ENCODE measurements at regions not wholly inside any gene's neighbourhood (a gene's known extent, or its start where the extent isn't known, plus 50 kb on each side); places are given as distances from the start of the nearest gene placed in this dataset.

DNA sequence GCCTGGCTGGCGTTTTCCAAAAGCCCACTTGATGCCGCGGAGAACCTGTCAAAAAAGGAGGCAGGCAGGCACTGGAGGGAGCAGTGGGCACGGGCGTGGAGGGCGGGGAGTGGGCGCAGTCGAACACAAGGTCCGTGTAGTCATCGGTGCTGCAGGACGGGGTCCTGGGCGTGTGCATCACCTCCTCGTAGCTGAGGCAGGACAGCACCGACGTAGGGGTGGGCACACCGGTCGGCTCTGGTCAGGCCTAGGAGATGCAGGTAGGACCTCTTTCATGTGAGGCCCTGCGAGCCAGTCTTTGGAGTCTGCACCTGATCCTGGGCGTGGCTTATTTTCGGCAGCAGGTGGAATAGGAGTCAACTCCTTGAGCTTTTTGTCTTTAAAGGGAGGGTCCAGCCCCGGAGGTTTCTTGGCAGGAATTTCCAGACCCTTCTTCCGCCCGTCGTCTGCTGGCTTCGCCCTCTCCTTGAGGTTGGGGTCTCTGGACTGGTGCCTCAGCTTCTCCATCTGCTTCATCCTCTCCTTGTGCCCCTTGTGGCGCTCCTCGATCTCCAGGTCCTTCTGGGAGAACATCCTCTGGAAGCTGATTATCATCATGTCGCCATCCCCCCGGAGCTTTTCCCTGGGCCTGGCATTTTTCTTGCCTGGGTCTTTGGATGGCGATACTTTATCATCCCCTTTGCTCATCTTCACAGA is 892.5 kb upstream of the LRRTM1 start:
- DNase-seq (ENCODE audit: low spot score): no peak

DNA sequence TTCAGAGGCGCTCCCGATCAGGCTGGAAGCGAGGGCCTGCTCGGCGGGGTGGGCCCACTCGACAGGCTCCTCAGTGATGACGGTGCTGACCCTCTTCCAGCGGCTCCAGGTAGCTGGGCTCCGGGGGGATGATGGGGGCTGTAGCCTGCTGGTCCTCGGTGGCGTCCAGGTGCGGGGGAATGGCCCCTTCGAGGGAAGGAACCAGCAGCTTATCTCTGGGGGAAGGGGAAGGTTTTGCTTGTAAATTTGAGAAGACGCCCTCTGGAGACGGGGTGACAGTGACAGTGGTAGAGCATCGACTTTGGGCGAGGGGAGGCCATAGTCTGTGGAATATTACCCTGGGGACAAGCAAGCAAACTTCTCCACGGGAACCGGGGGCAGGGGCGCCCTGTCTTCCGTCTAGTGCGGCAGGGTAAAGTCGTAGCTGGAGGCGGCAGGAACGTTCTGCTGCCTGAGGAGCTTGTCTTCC is 891.9 kb upstream of the LRRTM1 start:
- no peak for DNase-seq (ENCODE audit: low spot score)

DNA sequence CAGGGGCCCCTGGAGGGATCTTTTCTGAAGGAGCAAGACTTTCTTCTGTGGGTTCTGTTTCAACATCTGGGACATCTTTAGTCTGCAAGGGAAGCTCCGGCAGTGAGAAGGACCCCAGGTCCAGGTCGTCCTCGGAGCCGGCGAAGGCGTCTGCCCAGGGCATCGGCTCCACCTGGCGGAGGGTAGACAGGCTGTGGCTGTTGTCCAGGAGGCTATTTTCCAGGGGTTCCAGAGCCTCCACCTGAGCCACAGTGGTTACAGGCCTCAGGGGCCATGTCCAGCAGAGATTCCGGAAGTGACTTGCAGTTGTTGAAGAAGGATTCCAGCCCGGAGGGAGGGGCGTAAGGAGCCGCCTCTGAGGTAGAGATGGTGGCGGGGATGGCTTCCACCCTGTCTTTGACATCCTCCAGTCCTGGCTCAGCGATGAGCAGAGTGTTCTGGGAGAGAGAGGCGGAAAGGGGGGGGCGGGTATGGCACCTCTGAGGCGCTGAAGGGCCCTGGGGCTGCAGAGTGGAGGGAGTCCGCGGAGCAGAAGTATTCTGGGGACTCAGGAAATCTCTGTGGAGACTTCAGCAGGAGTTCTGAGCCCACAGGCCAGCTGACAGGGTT is 891.3 kb upstream of the LRRTM1 start:
- no peak for DNase-seq (ENCODE audit: low spot score)

DNA sequence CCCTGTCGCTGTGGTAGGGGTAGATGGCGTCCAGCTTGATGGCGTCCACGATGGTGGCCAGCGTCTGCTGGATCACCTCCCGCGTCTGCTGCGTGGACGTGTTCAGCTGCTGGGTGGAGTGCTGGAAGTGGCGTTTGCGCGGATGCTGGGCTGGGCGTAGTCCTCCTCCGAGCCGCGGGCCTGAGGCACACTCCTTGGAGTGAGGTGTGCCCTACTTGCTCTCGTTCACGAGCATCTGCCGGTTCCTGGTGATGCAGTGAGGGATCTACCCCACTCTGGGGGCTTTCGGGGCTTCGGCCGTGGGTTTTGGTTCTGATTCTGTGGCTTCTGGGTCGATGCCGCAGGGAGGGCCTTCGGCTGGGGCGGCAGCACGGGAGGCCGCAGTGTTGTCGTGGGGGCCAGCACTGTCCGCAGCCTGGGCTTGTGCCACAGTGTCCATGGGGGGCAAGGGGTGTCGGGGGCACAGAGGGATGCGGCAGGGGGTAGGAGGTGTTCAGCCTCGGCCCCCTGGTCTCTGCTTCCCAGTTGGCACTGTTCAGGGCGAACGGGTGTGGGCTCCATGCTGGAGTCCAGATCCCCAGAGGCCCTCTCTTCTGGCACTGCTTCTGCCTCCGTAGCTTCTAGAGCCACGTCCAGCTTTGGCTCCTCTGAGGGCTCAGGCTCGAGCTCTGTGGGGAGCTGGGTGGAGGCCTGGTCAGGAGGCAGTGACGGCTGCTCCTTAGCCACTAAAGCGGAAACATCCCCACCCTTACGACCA is 890.6 kb upstream of the LRRTM1 start:
- DNase-seq (ENCODE audit: low spot score): no peak

DNA sequence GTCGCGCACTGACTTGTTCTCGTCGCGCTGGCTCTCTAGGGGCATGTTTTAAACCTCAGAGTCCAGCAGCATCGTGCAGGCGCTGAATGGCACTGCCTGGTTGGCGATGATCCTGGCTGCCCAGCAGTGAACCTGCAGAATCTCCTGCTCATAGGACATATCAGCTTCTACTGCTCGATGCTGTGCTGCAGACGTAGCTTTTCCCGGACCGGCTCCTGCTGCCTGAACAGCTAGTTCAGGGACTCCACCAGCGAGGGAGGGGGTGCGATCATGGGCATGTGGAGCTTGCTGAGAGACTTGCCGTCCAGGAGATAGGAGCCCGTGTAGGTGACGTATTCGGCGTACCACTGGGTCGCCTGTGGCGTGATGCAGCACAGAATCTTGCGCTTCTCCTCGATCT is 890.0 kb upstream of the LRRTM1 start:
- DNase-seq (ENCODE audit: low spot score): no peak

DNA sequence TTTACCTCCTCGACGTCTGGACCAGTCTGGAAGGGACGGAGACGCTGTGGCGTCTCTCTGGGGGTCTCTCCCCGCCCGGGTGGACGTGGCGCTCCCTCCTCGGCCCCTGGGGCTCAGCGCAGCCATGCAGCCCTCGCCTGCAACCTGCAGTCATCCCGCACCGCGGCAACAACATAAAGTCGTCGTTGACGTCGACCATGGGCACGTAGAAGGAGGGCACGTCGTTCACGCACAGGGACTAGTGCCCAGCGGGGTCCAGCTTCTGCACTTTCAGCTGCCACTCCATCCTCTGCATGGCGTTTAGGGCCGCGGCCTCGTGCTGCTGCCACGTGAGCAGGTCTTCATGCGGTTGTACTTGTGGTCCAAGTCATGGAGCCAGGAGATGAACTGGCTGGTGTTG is 889.6 kb upstream of the LRRTM1 start:
- no peak for DNase-seq (ENCODE audit: low spot score)

DNA sequence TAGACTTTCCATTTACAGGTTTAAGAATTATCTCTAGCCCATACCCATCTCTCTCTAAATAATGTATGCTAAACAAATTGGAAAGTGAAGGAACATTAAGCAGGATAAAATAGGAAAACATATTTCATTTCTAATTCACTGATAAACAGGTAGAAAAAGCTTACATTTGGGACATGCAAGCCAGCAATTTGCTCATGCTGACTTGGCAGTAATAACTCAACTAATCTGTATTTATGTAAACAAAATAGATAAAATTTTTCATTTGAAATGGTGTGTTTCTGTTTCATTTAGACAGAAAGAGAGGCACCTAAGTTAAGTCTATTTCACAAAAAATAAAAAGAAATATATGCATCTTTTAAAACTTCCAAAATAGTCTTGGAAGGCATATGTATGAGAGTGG is 877.3 kb upstream of the LRRTM1 start:
- no peak for DNase-seq (ENCODE audit: low spot score)

DNA sequence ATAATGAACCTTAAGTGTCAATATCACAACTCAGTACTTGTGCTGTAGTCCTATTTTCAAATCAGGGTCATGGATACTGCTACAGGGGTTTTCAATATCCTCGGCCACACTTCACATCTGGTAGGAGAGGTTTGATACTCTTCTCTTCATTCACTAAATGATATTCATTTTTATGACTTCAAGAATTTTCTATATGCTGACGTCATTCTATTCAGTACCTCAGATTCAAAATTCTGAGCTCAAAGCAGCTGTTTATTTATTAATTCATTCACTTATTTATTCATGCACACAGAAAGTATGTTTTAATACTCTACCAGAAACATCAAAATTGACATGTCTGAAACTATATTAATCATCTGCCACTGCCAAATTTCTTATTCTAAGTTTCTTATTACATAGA is 866.9 kb upstream of the LRRTM1 start:
- no peak for DNase-seq (ENCODE audit: low spot score)

DNA sequence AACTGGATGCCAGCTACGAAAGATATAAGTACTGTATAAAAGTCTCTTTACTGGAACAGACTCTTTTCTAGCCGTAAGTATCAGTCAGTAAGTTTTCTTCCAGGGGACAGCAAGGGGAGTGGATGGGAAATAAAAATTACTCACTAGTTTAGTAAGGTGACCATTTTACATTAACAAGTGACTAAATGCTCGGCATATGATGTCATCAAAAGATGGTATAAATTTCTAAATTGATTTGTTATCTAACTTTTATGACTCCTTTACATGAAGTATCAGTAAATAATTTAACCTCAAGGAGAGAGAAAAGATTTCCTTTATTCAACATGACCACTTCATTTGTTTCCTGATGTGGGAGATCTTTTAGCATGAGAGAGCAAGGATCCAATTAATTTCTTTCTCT is 859.0 kb upstream of the LRRTM1 start:
- DNase-seq (ENCODE audit: low spot score): no peak

DNA sequence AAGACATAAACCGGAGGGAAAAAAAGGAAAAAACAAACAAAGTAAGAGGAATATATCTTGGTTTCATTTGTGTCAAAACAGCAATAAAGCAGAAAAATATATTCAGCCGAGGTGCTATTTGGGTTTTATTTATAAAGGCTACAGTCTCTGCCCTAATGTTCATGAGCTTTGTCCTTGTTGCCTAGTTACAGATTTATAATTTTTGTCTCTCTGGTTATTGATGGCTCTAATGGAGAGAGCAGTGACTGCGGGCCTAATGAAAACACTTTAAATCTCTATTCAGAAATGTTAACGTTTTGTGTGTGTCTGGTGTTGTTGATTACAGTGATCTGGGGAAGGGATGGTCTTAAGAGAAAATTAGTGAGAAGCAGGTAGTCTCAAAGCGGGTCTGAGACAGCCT is 854.0 kb upstream of the LRRTM1 start:
- no peak for DNase-seq (ENCODE audit: low spot score)

DNA sequence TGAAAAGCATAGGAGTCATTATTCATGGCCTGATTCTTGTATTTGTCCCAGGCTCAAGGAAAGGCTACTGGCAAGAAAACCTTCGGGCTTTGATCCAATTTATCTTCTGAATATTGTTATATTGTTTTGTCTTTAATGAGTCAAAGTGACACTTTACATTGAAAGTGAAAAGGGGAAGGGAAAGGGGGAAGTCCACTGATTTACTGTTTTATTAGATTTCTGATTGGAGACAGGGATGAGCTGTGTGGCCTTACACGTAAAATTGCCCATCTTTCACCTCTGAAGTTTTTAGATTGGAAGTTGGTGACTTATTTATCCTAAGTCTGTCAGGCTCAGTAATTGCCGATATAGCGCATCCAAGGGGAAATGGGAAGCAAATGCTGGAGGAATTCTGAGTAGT is 843.8 kb upstream of the LRRTM1 start:
- no peak for DNase-seq (ENCODE audit: low spot score)

DNA sequence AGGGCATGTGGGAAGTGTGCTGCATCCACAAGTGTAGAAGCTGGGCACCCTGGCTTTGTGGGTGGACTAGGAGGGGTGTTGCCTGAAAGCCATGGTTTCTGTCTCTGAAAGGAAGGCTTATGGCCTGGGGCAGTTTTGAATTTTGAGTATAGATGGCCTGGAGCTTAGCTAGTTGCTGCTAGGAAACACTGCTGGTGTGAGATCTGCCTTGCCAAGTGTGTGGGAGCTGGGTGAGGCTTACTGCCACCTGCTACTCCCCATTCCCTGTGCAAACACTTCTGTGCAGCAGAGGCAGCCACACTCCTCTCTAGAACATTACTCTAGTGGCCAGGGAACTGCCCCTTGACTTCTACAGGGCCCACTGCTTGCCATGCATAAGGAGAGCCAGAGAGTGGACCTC is 831.7 kb upstream of the LRRTM1 start:
- no peak for DNase-seq (ENCODE audit: low spot score)

DNA sequence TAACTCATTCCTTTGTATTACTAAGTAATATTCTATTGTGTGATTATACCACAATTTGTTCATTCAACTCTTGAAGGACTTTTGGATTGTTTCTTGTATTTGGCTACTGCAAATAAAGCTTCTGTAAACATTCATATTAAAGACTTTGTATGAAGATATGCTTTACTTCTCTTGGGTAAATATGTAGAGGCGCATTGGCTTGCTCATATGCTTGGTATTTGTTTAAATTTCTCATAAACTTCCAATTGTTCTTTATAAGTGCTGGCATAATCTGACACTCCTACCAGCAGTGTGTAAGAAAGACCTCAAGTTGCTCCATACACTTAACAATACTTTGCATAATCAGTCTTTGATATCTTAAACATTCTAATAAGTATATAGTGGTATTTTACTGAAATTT is 792.8 kb upstream of the LRRTM1 start:
- DNase-seq (ENCODE audit: low spot score): no peak

DNA sequence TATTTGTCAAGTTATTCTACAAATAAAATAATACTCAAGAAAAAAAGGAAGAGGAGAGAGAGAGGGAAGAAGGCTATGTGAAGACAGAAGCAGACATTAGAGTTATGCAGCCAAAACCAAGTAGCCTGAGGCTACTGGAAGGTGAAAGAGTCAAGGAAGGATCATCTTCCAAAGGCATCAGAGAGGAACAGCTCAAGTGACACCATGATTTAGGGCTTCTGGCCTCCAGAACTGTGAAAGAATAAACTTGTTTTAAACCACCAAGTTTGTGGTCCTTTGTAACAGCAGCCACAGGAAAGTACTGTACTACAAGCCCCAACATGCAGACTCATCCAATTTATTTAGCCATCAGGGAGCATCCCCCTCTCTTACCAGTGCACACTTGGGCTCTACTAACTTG is 788.5 kb upstream of the LRRTM1 start:
- DNase-seq (ENCODE audit: low spot score): no peak

DNA sequence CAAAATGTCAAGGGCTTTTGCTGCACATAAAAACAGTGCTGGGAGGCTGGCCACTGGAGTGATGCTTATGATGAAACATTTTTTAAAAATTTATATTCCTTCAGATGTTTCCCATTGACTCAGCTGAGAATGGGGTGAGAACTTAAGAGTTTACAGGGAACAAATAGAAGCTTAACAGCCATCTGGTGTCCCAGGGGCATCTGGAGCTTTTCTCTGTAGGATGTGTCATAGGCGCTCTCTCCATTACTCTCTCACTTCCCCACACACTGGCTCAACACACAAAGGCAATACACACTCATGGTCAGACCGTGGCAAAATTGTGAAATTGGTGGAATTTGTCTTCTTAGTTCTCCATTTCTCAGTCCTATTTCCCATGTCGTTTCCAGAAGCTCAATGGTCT is 783.1 kb upstream of the LRRTM1 start:
- no peak for DNase-seq (ENCODE audit: low spot score)

DNA sequence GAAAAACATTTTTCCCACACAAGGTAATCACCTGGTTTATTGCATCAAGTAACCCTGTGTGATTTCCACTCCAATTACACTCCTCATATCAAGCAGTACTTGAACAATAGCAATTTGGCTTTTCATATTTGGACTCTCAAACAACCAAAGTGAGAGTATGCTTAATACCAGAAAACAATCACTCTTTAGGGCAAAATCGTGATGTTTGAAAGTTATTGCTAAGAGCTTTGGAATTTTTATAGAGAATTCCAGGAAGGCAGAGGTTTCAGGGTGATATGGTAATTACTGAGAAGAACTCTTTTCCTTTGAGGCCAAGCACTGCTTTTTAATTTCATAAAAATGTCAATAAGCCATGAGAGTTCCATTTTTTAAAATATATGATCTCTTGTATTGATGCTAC is 779.5 kb upstream of the LRRTM1 start:
- no peak for DNase-seq (ENCODE audit: low spot score)

DNA sequence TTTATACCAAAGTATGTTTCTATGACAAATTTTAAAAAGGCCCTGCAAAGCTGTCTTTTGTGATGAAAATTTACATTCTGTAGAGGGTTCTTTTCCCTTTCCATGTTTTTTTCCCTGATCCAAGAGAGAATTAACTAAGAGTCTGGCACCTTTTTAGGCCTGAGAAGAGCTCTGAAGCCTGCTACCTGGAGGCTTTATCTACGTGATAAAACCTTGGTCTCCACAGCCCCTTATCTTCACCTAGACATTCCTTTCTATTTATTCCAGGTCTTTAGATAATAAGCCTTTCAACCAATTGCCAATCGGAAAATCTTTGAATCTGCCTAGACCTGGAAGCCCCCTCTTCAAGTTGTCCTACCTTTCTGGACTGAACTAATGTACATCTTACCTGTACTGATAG is 774.1 kb upstream of the LRRTM1 start:
- no peak for DNase-seq (ENCODE audit: low spot score)

DNA sequence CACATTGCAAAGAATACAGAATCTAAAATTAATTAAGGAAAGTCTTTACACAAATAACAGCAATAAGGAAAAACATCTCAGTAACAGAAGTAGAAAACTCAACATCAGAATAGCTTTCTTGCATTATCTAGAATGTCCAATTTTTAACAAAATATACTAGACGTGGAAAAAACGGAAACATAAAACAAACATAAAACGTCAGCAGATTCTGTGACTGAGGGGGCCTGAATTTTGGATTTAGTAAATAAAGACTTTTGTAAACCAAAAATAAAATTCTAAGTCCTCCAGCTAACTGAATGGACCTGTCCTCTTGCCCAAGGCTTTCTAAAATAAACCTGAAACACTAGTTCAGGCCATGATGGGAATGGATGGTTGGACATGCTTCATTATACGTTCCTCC is 773.5 kb upstream of the LRRTM1 start:
- DNase-seq (ENCODE audit: low spot score): no peak

DNA sequence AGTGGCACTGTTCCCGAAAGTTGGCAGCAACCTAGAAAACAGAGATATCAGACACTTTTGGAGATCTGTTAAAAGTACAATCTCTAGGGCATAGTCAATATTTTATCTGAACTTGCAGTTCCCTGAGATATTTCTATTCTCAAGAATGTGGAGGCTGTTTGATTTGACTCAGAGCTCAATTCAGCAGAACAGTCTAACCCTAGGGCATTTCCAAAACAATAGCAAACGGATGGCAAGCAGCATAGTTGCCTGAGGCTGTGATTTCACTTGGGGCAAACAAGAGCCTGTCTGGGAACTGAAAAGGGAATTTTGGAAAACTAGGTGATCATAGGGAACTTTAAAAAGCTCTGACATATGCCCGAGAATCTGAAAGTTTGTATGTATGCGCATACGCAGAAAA is 772.8 kb upstream of the LRRTM1 start:
- DNase-seq (ENCODE audit: low spot score): no peak

DNA sequence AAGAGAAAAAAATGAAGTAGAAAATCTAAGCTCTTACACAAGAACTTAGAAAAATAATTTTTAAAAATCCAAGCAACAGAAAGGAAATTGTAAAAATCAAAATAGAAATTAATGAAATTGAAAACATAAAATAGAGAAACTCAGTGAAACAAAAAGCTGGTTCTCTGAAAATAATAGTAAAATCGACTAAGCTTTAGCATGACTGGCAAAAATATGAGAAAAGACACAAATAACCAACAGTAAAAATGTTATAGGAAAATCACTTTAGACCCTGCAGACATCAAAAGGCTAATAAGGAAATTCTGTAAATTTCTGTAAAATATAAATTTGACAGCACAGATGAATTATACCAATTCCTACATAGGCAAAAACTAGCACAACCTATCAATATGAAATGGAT is 768.9 kb upstream of the LRRTM1 start:
- DNase-seq (ENCODE audit: low spot score): no peak

DNA sequence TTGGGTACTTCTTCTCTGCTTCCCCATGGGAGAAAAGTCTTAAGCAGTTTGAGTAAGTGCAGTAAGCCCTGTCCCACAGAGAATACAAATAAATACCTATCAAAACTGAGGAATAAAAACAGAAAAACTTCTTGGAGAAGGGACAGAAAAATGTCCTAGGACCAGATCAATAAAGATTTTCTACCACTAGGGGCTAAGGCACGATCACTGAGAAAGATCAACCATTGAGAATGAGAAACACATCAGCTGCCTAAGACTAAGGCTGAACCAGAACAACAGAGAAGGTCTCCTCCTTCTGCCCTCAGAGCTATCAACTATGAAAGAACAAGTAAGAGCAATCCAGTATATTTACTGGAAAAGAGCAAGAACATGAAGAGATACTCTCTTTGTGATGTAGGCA is 763.6 kb upstream of the LRRTM1 start:
- no peak for DNase-seq (ENCODE audit: low spot score)

DNA sequence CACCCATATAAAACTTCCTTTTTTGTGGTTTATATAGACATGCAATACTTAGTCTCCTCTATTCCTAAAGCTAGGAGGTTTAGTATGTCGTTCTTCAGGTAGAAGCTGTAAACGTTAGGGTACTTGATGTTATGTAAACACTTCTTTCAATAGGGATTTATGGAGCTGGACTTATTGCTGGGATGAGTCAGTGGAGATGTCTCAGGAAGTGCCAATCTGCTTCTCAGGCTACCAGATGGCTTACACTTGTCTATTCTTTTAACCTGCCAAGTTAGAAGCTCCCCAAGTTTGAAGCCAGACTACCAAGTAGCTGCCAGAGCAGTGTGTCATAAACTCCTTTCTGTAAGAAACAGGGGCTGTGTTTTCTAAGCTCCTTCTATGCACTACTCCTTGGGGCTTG is 756.5 kb upstream of the LRRTM1 start:
- no peak for DNase-seq (ENCODE audit: low spot score)

DNA sequence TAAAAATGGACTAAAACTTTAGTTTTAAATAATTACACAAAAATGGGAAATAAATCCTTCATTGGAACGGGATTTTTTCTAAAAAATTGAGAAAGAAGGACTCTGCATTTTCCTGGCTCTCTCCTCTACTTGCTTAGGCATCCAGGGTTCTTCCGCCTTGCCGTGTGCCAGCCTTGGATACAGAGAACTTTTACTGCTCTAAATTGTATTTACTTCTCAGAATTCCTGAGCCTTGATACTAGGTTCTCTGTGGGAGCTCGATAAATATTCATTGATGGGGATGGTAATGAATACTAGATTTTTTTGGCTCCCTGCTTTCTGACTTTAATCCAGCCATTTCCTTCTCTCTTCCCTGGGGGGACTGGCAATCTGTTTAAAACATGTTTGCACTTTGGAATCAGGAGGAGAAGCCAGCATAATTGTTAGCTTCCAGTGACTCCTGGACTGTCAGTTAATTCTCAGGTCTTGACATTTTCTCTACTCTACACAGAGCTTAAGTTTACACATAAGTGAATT is 746.1 kb upstream of the LRRTM1 start:
- DNase-seq (ENCODE audit: low spot score): no peak

Measured in CD4-positive, alpha-beta T cell treated with Interleukin-15 for 4 hours (primary cell).